Dendritic cell treated with granulocyte-macrophage colony-stimulating factor and Interleukin-4, amounts not matched to agents 40 ng/mL and 50 ng/mL, for 4 days (primary cell): ENCODE measurements at regions not wholly inside any gene's neighbourhood (a gene's known extent, or its start where the extent isn't known, plus 50 kb on each side); places are given as distances from the start of the nearest gene placed in this dataset.

Experiments used
- H3K27ac Mint-ChIP-seq: one replicate; pipeline ENCODE4 v1.8.0; 2022; ENCODE audit warnings: mild to moderate bottlenecking, mixed read lengths
- H3K27me3 Mint-ChIP-seq: one replicate; pipeline ENCODE4 v1.8.0; 2022; ENCODE audit warnings: mild to moderate bottlenecking, mixed read lengths
- H3K36me3 Mint-ChIP-seq: one replicate; pipeline ENCODE4 v1.8.0; 2022; ENCODE audit warnings: low read depth, mixed read lengths
- H3K4me1 Mint-ChIP-seq: one replicate; pipeline ENCODE4 v1.8.0; 2022; ENCODE audit warnings: low read depth, mixed read lengths
- H3K4me3 Mint-ChIP-seq: one replicate; pipeline ENCODE4 v1.8.0; 2022; ENCODE audit warnings: mild to moderate bottlenecking, moderate library complexity, mixed read lengths
- H3K9me3 Mint-ChIP-seq: one replicate; pipeline ENCODE4 v1.8.0; 2022; ENCODE audit warnings: mixed read lengths
- intact Hi-C: fragments of 100-400 bp; cut with micrococcal nuclease; formaldehyde crosslinking; loops from one replicate; pipeline ENCODE4 v1.15.0; 2022

GRCh38 chr2:122873951-122874350 is 1118.5 kb downstream of the TSN start:
- Mint-ChIP-seq H3K9me3 (no peaks in the 10 kb centered on the region), H3K4me1 (no peaks in the 10 kb centered on the region), H3K27me3 (no peaks in the 10 kb centered on the region), H3K36me3 (no peaks in the 10 kb centered on the region), H3K4me3 (no peak overlapping the region), H3K27ac (no peak overlapping the region)
- intact Hi-C loops: no loop called here

- H3K4me3 Mint-ChIP-seq: no peak overlapping the region
- H3K4me1 Mint-ChIP-seq: no peaks in the 10 kb centered on the region
- no peaks in the 10 kb centered on the region for H3K36me3 Mint-ChIP-seq
- no peak overlapping the region for H3K27ac Mint-ChIP-seq
- H3K27me3 Mint-ChIP-seq: no peaks in the 10 kb centered on the region
- intact Hi-C loops: no loop called here
- H3K9me3 Mint-ChIP-seq: no peaks in the 10 kb centered on the region
These were observed 1119.8 kb downstream of the TSN start for GRCh38 chr2:122875091-122875865.

GRCh38 chr2:122883849-122884248 is 1128.4 kb downstream of the TSN start:
- no peaks in the 10 kb centered on the region for H3K36me3 Mint-ChIP-seq

GRCh38 chr2:122884889-122885288 is 1129.4 kb downstream of the TSN start:
- Mint-ChIP-seq H3K27me3 (no peaks in the 10 kb centered on the region), H3K4me3 (no peak overlapping the region), H3K9me3 (no peaks in the 10 kb centered on the region), H3K4me1 (no peaks in the 10 kb centered on the region), H3K27ac (no peak overlapping the region), H3K36me3 (no peaks in the 10 kb centered on the region)
- intact Hi-C loops: no loop called here

More at GRCh38 chr2:122883849-122884248, 1128.4 kb downstream of the TSN start:
- H3K4me3 Mint-ChIP-seq: no peak overlapping the region
- intact Hi-C loops: no loop called here
- no peaks in the 10 kb centered on the region for H3K9me3 Mint-ChIP-seq
- no peaks in the 10 kb centered on the region for H3K4me1 Mint-ChIP-seq
- no peaks in the 10 kb centered on the region for H3K27me3 Mint-ChIP-seq
- no peak overlapping the region for H3K27ac Mint-ChIP-seq

GRCh38 chr2:122885436-122885835 is 1130.0 kb downstream of the TSN start:
- H3K4me3 Mint-ChIP-seq: no peak overlapping the region
- intact Hi-C loops: no loop called here
- H3K27ac Mint-ChIP-seq: no peak overlapping the region
- no peaks in the 10 kb centered on the region for H3K9me3 Mint-ChIP-seq
- no peaks in the 10 kb centered on the region for H3K36me3 Mint-ChIP-seq
- no peaks in the 10 kb centered on the region for H3K27me3 Mint-ChIP-seq
- H3K4me1 Mint-ChIP-seq: no peaks in the 10 kb centered on the region

GRCh38 chr2:122886479-122887145 is 1131.2 kb downstream of the TSN start:
- H3K27ac Mint-ChIP-seq: no peak overlapping the region
- H3K36me3 Mint-ChIP-seq: no peaks in the 10 kb centered on the region
- intact Hi-C loops: no loop called here
- H3K4me3 Mint-ChIP-seq: no peak overlapping the region
- H3K4me1 Mint-ChIP-seq: no peaks in the 10 kb centered on the region
- H3K27me3 Mint-ChIP-seq: no peaks in the 10 kb centered on the region
- no peaks in the 10 kb centered on the region for H3K9me3 Mint-ChIP-seq

- H3K36me3 Mint-ChIP-seq: no peaks in the 10 kb centered on the region
- no peaks in the 10 kb centered on the region for H3K4me1 Mint-ChIP-seq
- intact Hi-C loops: no loop called here
These were observed 1125.5 kb upstream of the CNTNAP5 start for GRCh38 chr2:122899614-122900013.

GRCh38 chr2:122905431-122905830 is 1119.7 kb upstream of the CNTNAP5 start:
- no peaks in the 10 kb centered on the region for H3K9me3 Mint-ChIP-seq
- H3K4me1 Mint-ChIP-seq: no peaks in the 10 kb centered on the region
- no peak overlapping the region for H3K27ac Mint-ChIP-seq
- H3K36me3 Mint-ChIP-seq: no peaks in the 10 kb centered on the region
- no peak overlapping the region for H3K4me3 Mint-ChIP-seq
- intact Hi-C loops: no loop called here
- no peaks in the 10 kb centered on the region for H3K27me3 Mint-ChIP-seq

More at GRCh38 chr2:122899614-122900013, 1125.5 kb upstream of the CNTNAP5 start:
- Mint-ChIP-seq H3K4me3 (no peak overlapping the region), H3K9me3 (peaks cover 38% of the 10 kb centered on the region), H3K27ac (no peak overlapping the region), H3K27me3 (no peaks in the 10 kb centered on the region)

- Mint-ChIP-seq H3K36me3 (no peaks in the 10 kb centered on the region), H3K27ac (no peak overlapping the region), H3K4me3 (no peak overlapping the region), H3K4me1 (no peaks in the 10 kb centered on the region), H3K27me3 (no peaks in the 10 kb centered on the region), H3K9me3 (peaks cover 8% of the 10 kb centered on the region)
- intact Hi-C loops: no loop called here
These were observed 1116.9 kb upstream of the CNTNAP5 start for GRCh38 chr2:122908159-122908558.

- H3K9me3 Mint-ChIP-seq: peaks cover 60% of the 10 kb centered on the region
- no peaks in the 10 kb centered on the region for H3K4me1 Mint-ChIP-seq
- H3K36me3 Mint-ChIP-seq: no peaks in the 10 kb centered on the region
- no peak overlapping the region for H3K27ac Mint-ChIP-seq
- no peaks in the 10 kb centered on the region for H3K27me3 Mint-ChIP-seq
- no peak overlapping the region for H3K4me3 Mint-ChIP-seq
- intact Hi-C loops: no loop called here
These were observed 1097.9 kb upstream of the CNTNAP5 start for GRCh38 chr2:122927197-122927596.

GRCh38 chr2:122927710-122928557 is 1097.2 kb upstream of the CNTNAP5 start:
- Mint-ChIP-seq H3K27me3 (no peaks in the 10 kb centered on the region), H3K9me3 (peaks cover 60% of the 10 kb centered on the region)
- intact Hi-C loops: no loop called here

GRCh38 chr2:122929347-122929746 is 1095.7 kb upstream of the CNTNAP5 start:
- Mint-ChIP-seq H3K27ac (no peak overlapping the region), H3K4me3 (no peak overlapping the region), H3K36me3 (no peaks in the 10 kb centered on the region), H3K27me3 (no peaks in the 10 kb centered on the region), H3K4me1 (no peaks in the 10 kb centered on the region), H3K9me3 (peaks cover 46% of the 10 kb centered on the region)
- intact Hi-C loops: no loop called here

More at GRCh38 chr2:122927710-122928557, 1097.2 kb upstream of the CNTNAP5 start:
- Mint-ChIP-seq H3K4me1 (no peaks in the 10 kb centered on the region), H3K36me3 (no peaks in the 10 kb centered on the region), H3K27ac (no peak overlapping the region), H3K4me3 (no peak overlapping the region)

- no peaks in the 10 kb centered on the region for H3K4me1 Mint-ChIP-seq
- no peaks in the 10 kb centered on the region for H3K27me3 Mint-ChIP-seq
- H3K27ac Mint-ChIP-seq: no peak overlapping the region
- H3K4me3 Mint-ChIP-seq: no peak overlapping the region
- no peaks in the 10 kb centered on the region for H3K9me3 Mint-ChIP-seq
- H3K36me3 Mint-ChIP-seq: no peaks in the 10 kb centered on the region
- intact Hi-C loops: no loop called here
These were observed 1089.6 kb upstream of the CNTNAP5 start for GRCh38 chr2:122935506-122935905.

- intact Hi-C loops: no loop called here
- Mint-ChIP-seq H3K9me3 (no peaks in the 10 kb centered on the region), H3K36me3 (no peaks in the 10 kb centered on the region)
These were observed 1085.3 kb upstream of the CNTNAP5 start for GRCh38 chr2:122939796-122940195.

More at GRCh38 chr2:122939796-122940195, 1085.3 kb upstream of the CNTNAP5 start:
- no peaks in the 10 kb centered on the region for H3K4me1 Mint-ChIP-seq
- H3K27ac Mint-ChIP-seq: no peak overlapping the region
- H3K4me3 Mint-ChIP-seq: no peak overlapping the region
- H3K27me3 Mint-ChIP-seq: no peaks in the 10 kb centered on the region
